H1 (cell line): ENCODE measurements at regions not wholly inside any gene's neighbourhood (a gene's known extent, or its start where the extent isn't known, plus 50 kb on each side); places are given as distances from the start of the nearest gene placed in this dataset.

Source experiments
- CTCF ChIA-PET: fragments of 300-600 bp; sonication (Branson Sonifier 250); formaldehyde crosslinking; loops from one replicate; lab custom pipeline; 2021; ENCODE audit not compliant: partially characterized antibody; lab: Charles Lee
- POLR2A ChIA-PET: fragments of 300-600 bp; sonication (Branson Sonifier 250); formaldehyde crosslinking; loops from one replicate; lab custom pipeline; 2021; ENCODE audit warnings: inconsistent platforms; ENCODE audit not compliant: partially characterized antibody; lab: Charles Lee
- DNase-seq, 2 experiments: peaks; one replicate each; pipeline versions ENCODE4 v3.0.0 to v3.0.0-alpha.2; 2010 to 2022; ENCODE audit warnings: low spot score in 2 of 2, low read depth in 1 of 2, mixed read lengths in 1 of 2
- FAIRE-seq: peaks from 2 replicates; lab custom pipeline; 2011; peaks lifted over from hg19 to GRCh38; lab: Jason Lieb, UNC
- H2AFZ ChIP-seq: 2 replicates; pipeline ENCODE4 v1.8.1; 2012; ENCODE audit warnings: low read length, inconsistent platforms
- H2AK5ac ChIP-seq: 2 replicates; pipeline ENCODE4 v1.6.1; 2013; ENCODE audit warnings: low read depth, low read length
- H2BK120ac ChIP-seq: replicated peaks from 2 replicates; pipeline ENCODE3; 2013; ENCODE audit warnings: low read depth, low read length, inconsistent platforms
- H2BK12ac ChIP-seq: 2 replicates; pipeline ENCODE4 v1.6.1; 2013; ENCODE audit warnings: low read depth, low read length
- H2BK15ac ChIP-seq: 2 replicates; pipeline ENCODE4 v1.6.1; 2013; ENCODE audit warnings: low read length
- H2BK20ac ChIP-seq: 2 replicates; pipeline ENCODE4 v1.6.1; 2013; ENCODE audit warnings: low read length
- H2BK5ac ChIP-seq: 2 replicates; pipeline ENCODE4 v1.6.1; 2013; ENCODE audit warnings: low read depth, low read length
- H3K14ac ChIP-seq: 2 replicates; pipeline ENCODE4 v1.6.1; 2013; ENCODE audit warnings: inconsistent platforms; ENCODE audit not compliant: insufficient read length
- H3K18ac ChIP-seq: 2 replicates; pipeline ENCODE4 v1.6.1; 2013; ENCODE audit warnings: low read length; ENCODE audit errors: extremely low read depth
- H3K23ac ChIP-seq: 2 replicates; pipeline ENCODE4 v1.6.1; 2013; ENCODE audit warnings: inconsistent platforms; ENCODE audit not compliant: insufficient read length
- H3K23me2 ChIP-seq: 2 replicates; pipeline ENCODE4 v1.6.1; 2013; ENCODE audit warnings: low read depth, low read length
- H3K27ac ChIP-seq: 2 replicates; pipeline ENCODE4 v1.6.1; 2011; ENCODE audit warnings: low read depth, low read length, inconsistent platforms
- H3K27me3 ChIP-seq, 4 experiments: replicated peaks in 1 of 4; 1 replicate in 1 of 4; 2 replicates in 3 of 4; pipeline versions ENCODE4 v1.6.1 to v1.8.1; 2011 to 2013; ENCODE audit warnings: low read length in 3 of 4, mild to moderate bottlenecking in 3 of 4, inconsistent platforms in 2 of 4, mixed read lengths in 2 of 4, moderate library complexity in 1 of 4; ENCODE audit not compliant: control insufficient read depth in 3 of 4, insufficient read depth in 3 of 4; ENCODE audit errors: extremely low read depth in 1 of 4
- H3K36me3 ChIP-seq, 4 experiments: 2 replicates each; pipeline versions ENCODE4 v1.6.1 to v1.8.1; 2011 to 2013; ENCODE audit warnings: mild to moderate bottlenecking in 4 of 4, low read length in 3 of 4, moderate library complexity in 2 of 4, control low read depth in 1 of 4, inconsistent platforms in 1 of 4; ENCODE audit not compliant: insufficient read depth in 4 of 4, control insufficient read depth in 2 of 4
- H3K4ac ChIP-seq: replicated peaks from 2 replicates; pipeline ENCODE3; 2013; ENCODE audit warnings: low read length, low read depth, mixed read lengths, inconsistent platforms; ENCODE audit not compliant: insufficient read length
- H3K4me1 ChIP-seq, 4 experiments: replicated peaks in 1 of 4; 1 replicate in 1 of 4; 2 replicates in 3 of 4; pipeline versions ENCODE4 v1.6.1 to v1.8.1; 2011 to 2013; ENCODE audit warnings: low read length in 3 of 4, inconsistent platforms in 2 of 4, mixed read lengths in 1 of 4; ENCODE audit not compliant: insufficient read depth in 4 of 4, control insufficient read depth in 3 of 4
- H3K4me2 ChIP-seq, 2 experiments: 2 replicates each; pipeline versions ENCODE4 v1.6.1 to v1.8.1; 2011 to 2013; ENCODE audit warnings: low read depth in 2 of 2, low read length in 2 of 2, control low read depth in 1 of 2, inconsistent platforms in 1 of 2, mild to moderate bottlenecking in 1 of 2; ENCODE audit not compliant: insufficient read depth in 1 of 2
- H3K4me3 ChIP-seq, 4 experiments: fragments of 200-600, 300-600 bp in 1 of 4; sonication (generic), shearing (Covaris generic), sonication (Bioruptor Twin) in 1 of 4; 2 replicates each; pipeline versions ENCODE4 v1.5.1 to v1.8.1; 2011 to 2016; ENCODE audit warnings: low read length in 4 of 4, low read depth in 3 of 4, control low read depth in 2 of 4, inconsistent platforms in 2 of 4, mild to moderate bottlenecking in 2 of 4, mixed read lengths in 1 of 4, moderate library complexity in 1 of 4; ENCODE audit not compliant: insufficient read depth in 2 of 4; ENCODE audit errors: extremely low read depth in 1 of 4
- H3K56ac ChIP-seq: replicated peaks from 2 replicates; pipeline ENCODE3; 2013; ENCODE audit warnings: low read depth, mild to moderate bottlenecking, mixed read lengths, low read length, inconsistent platforms; ENCODE audit not compliant: insufficient read length
- H3K79me1 ChIP-seq: 2 replicates; pipeline ENCODE4 v1.6.1; 2013; ENCODE audit warnings: low read depth, low read length, control low read depth
- H3K79me2 ChIP-seq, 2 experiments: 2 replicates each; pipeline versions ENCODE4 v1.6.1 to v1.8.1; 2012 to 2013; ENCODE audit warnings: low read length in 2 of 2, mild to moderate bottlenecking in 2 of 2, inconsistent platforms in 1 of 2; ENCODE audit not compliant: insufficient read depth in 2 of 2, control insufficient read depth in 1 of 2
- H3K9ac ChIP-seq, 4 experiments: replicated peaks in 1 of 4; 1 replicate in 1 of 4; 2 replicates in 3 of 4; pipeline versions ENCODE4 v1.6.1 to v1.8.1; 2011 to 2013; ENCODE audit warnings: low read depth in 3 of 4, low read length in 3 of 4, control low read depth in 2 of 4, mild to moderate bottlenecking in 2 of 4, moderate library complexity in 2 of 4, inconsistent platforms in 1 of 4; ENCODE audit errors: extremely low read depth in 1 of 4
- H3K9me3 ChIP-seq, 2 experiments: 2 replicates each; pipeline versions ENCODE4 v1.6.1 to v1.8.1; 2012 to 2013; ENCODE audit warnings: mild to moderate bottlenecking in 2 of 2, moderate library complexity in 2 of 2, control low read depth in 1 of 2, inconsistent platforms in 1 of 2, low read depth in 1 of 2, low read length in 1 of 2, mixed read lengths in 1 of 2; ENCODE audit not compliant: insufficient read depth in 2 of 2
- H4K20me1 ChIP-seq, 2 experiments: replicated peaks in 1 of 2; 2 replicates each; pipeline versions ENCODE3 to v1.8.1; 2011 to 2013; ENCODE audit warnings: inconsistent platforms in 2 of 2, low read length in 2 of 2, mild to moderate bottlenecking in 1 of 2; ENCODE audit not compliant: insufficient read depth in 2 of 2, control insufficient read depth in 1 of 2
- H4K5ac ChIP-seq: 2 replicates; pipeline ENCODE4 v1.6.1; 2013; ENCODE audit warnings: low read length, low read depth, mixed read lengths, inconsistent platforms; ENCODE audit not compliant: insufficient read length
- H4K8ac ChIP-seq: 2 replicates; pipeline ENCODE4 v1.8.0; 2013; ENCODE audit warnings: mild to moderate bottlenecking, moderate library complexity, low read length, inconsistent platforms; ENCODE audit not compliant: insufficient read depth; ENCODE audit errors: extremely low read depth
- H4K91ac ChIP-seq: replicated peaks from 2 replicates; pipeline ENCODE3; 2013; ENCODE audit warnings: low read length, mixed read lengths, inconsistent platforms; ENCODE audit not compliant: insufficient read length
- EP300 ChIP-seq, 2 experiments: IDR thresholded peaks; 1 replicate in 1 of 2; 2 replicates in 1 of 2; pipeline ENCODE4 v1.6.1; 2011 to 2012; ENCODE audit warnings: low read depth in 2 of 2, low read length in 2 of 2, mild to moderate bottlenecking in 2 of 2, borderline replicate concordance in 1 of 2, inconsistent platforms in 1 of 2, moderate library complexity in 1 of 2
- GABPA ChIP-seq: IDR thresholded peaks from 2 replicates; pipeline ENCODE4 v1.6.1; 2011; ENCODE audit warnings: mild to moderate bottlenecking, low read length, moderate library complexity, borderline replicate concordance; ENCODE audit not compliant: insufficient read depth
- JUND ChIP-seq: IDR thresholded peaks from 2 replicates; pipeline ENCODE4 v1.6.1; 2011; ENCODE audit warnings: mild to moderate bottlenecking, improper control_type of control experiment, low read length
- TEAD4 ChIP-seq: IDR thresholded peaks from 2 replicates; pipeline ENCODE4 v1.6.1; 2012; ENCODE audit warnings: low read depth, low read length, inconsistent platforms, mixed read lengths
- WGBS, 2 experiments: shearing (Covaris generic) in 1 of 2; methylation state at CpG; one replicate each; pipeline versions ENCODE4 v1.1.6 to v1.1.7; 2013 to 2015; ENCODE audit warnings: low lambda C conversion rate in 2 of 2, mixed read lengths in 2 of 2, inconsistent platforms in 1 of 2, low coverage in 1 of 2, missing lambda C conversion rate in 1 of 2; ENCODE audit not compliant: insufficient replicate concordance in 2 of 2, insufficient coverage in 1 of 2, insufficient read length in 1 of 2; ENCODE audit errors: extremely low coverage in 1 of 2, missing lambda C conversion rate in 1 of 2; 5-methylcytosine and 5-hydroxymethylcytosine counted together

DNA sequence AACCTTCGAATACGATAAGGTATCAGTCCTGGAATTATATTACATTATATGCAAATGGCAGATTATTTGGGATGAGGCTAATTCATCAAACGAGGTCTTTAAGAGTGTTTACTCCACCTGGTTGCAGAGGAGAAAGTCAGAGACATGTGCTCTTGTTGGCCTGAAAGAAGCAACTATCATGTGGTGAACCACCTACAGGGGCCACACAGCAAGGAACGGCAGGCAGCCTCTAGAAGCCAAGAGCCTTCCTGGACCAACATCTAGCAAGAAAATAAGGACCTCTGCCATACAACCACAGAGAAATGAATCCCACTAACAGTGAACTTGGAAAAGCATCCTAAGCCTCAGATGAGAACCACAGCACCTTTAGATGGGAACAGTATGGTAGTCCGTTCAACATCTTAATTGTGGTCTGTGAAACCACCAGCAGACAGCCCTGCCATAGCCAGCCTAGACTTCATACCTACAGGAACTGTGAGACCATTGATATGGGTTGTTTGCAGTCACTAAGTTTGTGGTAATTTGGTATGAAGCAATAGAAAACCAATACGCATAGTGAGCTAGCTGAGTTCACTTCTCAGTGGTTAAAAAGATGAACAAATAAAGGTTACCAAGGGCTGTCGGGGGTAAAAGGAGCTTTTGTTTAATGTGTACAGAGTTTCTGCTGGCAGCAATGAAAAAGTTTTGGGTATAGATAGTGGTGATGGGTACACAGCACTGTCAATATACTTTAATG is 345.7 kb upstream of the RUNX1 start:
- H3K4me3 ChIP-seq: no peak overlapping the region
- CTCF ChIA-PET: interaction anchor here (0.7 kb wide), 1 partner anchor 167 kb away, joined by 3 read pairs; no protein-coding TSS in a partner anchor
- H2AK5ac ChIP-seq: no peak overlapping the region
- H2BK5ac ChIP-seq: no peak overlapping the region
- no peaks in the 10 kb centered on the region for H3K27me3 ChIP-seq
- H3K4me1 ChIP-seq: no peaks in the 10 kb centered on the region
- no peak overlapping the region for H3K4me2 ChIP-seq
- H4K20me1 ChIP-seq: no peaks in the 10 kb centered on the region
- no peak overlapping the region for H2BK20ac ChIP-seq
- no peak overlapping the region for H3K9ac ChIP-seq
- POLR2A ChIA-PET: no interaction called here
- H2BK12ac ChIP-seq: no peak overlapping the region
- no peaks in the 10 kb centered on the region for H3K79me1 ChIP-seq
- no peak overlapping the region for H3K4ac ChIP-seq
- FAIRE-seq (no peak), DNase-seq (no peak)
- H3K56ac ChIP-seq: no peak overlapping the region
- H3K23me2 ChIP-seq: no peaks in the 10 kb centered on the region
- no peak overlapping the region for H4K8ac ChIP-seq
- H3K18ac ChIP-seq: no peak overlapping the region
- WGBS, 2 experiments: 88% methylated on average over 7 of the region's 7 CpGs; no CpG with 5 or more reads in 1 of the 2 experiments
- H3K79me2 ChIP-seq: no peaks in the 10 kb centered on the region
- no peak overlapping the region for H4K5ac ChIP-seq
- H2BK120ac ChIP-seq: no peak overlapping the region
- no peak overlapping the region for H2AFZ ChIP-seq
- no peak overlapping the region for H4K91ac ChIP-seq
- no peaks in the 10 kb centered on the region for H3K9me3 ChIP-seq
- H3K27ac ChIP-seq: no peak overlapping the region
- H3K36me3 ChIP-seq: no peaks in the 10 kb centered on the region
- H3K23ac ChIP-seq: no peak overlapping the region
- H3K14ac ChIP-seq: no peak overlapping the region
- no peak overlapping the region for H2BK15ac ChIP-seq
- TF ChIP-seq GABPA (no peak), EP300 (IDR thresholded peaks at IDR 0.05; ENCODE audit: borderline replicate concordance in 1 of 2, low read depth in 2 of 2, low read length in 2 of 2) (no peak), TEAD4 (no peak), JUND (no peak)
